AG09319 (cell line): ENCODE measurements at regions not wholly inside any gene's neighbourhood (a gene's known extent, or its start where the extent isn't known, plus 50 kb on each side); places are given as distances from the start of the nearest gene placed in this dataset.
"Not testable (repeated sequence)": the region's sequence is repeated elsewhere in the genome, so short reads cannot be mapped to it uniquely, and the experiment has no call there.

Source experiments
- DNase-seq: peaks from one replicate; pipeline ENCODE4 v3.0.0-alpha.2; 2010; ENCODE audit warnings: low read depth; ENCODE audit errors: extremely low read depth
- TF ChIP-seq, protein P1 (sequence below): IDR thresholded peaks from 2 replicates; pipeline ENCODE4 v1.5.1; 2011; ENCODE audit warnings: low read depth, mild to moderate bottlenecking, inconsistent platforms, low read length, moderate library complexity

DNA sequence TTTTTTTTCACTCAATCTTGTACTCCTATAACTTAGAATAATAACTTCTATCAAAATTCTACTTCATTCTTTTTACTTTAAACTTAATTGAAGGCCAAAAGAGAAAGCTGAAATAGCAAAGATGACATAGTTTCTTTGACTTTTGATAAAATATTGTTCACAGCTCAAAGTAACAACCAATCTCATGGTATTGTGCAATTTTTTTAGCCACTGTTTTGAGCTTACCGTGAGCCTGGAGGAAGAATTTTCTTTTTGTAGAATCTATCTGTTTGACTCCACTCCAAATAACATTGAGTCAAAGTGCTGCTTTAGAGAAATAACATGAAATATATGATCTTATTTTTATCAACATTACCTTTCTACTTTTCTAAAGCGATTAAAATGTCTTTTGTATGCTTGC is 903.9 kb upstream of the FOXG1 start:
- no peak for DNase-seq
- TF ChIP-seq, protein P1, sequence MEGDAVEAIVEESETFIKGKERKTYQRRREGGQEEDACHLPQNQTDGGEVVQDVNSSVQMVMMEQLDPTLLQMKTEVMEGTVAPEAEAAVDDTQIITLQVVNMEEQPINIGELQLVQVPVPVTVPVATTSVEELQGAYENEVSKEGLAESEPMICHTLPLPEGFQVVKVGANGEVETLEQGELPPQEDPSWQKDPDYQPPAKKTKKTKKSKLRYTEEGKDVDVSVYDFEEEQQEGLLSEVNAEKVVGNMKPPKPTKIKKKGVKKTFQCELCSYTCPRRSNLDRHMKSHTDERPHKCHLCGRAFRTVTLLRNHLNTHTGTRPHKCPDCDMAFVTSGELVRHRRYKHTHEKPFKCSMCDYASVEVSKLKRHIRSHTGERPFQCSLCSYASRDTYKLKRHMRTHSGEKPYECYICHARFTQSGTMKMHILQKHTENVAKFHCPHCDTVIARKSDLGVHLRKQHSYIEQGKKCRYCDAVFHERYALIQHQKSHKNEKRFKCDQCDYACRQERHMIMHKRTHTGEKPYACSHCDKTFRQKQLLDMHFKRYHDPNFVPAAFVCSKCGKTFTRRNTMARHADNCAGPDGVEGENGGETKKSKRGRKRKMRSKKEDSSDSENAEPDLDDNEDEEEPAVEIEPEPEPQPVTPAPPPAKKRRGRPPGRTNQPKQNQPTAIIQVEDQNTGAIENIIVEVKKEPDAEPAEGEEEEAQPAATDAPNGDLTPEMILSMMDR: no peak

DNA sequence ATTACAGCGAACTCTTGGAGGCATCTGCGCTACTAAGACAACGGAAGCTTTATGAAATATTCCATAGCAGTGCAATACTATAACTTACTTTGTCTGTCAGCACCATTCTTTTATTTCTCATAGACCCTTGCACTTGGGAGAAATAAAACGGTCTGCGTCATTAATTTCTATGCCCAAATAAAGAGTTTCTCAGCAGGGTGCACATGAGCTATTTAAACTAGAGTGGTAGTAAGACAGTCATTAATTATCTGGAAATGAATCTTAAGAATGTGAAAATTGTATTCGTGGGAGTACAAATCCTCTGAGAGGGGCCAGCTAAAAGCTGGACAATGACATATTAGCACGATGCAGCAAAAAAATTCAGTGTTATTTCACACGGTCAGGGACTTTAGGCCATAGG is 903.4 kb upstream of the FOXG1 start:
- TF ChIP-seq, protein P1: no peak

DNA sequence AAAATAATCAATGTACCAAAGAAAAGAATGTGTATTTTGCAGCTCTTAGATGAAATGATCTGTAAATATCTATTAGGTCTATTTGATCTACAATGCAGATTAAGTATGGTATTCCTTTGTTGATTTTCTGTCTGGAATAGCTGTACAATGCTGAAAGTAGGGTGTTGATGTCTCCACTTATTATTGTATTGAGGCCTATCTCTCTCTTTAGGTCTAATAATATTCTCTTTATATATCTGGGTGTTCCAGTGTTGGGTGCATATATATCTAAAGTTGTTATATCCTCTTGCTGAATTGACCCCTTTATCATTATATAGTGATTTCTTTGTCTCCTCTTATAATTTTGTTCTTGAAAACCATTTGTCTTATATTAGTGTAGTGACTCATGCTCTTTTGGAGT is 885.5 kb upstream of the FOXG1 start:
- TF ChIP-seq, protein P1: no peak

More for the DNA sequence above, 903.4 kb upstream of the FOXG1 start:
- no peak for DNase-seq

DNA sequence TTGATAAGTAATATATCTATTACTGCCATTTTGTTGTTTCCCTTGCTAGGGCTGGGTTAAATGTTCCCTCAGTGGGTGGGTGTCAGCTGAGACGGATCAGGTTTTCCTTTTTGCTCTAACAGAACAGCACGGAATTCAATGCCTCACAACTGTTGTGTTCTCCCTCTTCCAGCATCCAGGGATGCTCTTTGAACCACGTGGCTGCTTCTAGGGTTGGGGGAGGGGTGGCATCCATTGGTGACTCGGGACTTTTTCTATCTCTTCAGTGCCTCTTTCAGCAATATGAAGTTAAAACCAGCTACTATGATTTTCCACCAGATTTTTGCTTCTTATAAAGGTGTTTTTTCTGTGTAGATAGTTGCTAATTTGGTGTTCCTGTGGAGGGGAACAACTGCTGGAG is 884.9 kb upstream of the FOXG1 start:
- TF ChIP-seq, protein P1: no peak
- DNase-seq: no peak

More for the DNA sequence above, 885.5 kb upstream of the FOXG1 start:
- no peak for DNase-seq

DNA sequence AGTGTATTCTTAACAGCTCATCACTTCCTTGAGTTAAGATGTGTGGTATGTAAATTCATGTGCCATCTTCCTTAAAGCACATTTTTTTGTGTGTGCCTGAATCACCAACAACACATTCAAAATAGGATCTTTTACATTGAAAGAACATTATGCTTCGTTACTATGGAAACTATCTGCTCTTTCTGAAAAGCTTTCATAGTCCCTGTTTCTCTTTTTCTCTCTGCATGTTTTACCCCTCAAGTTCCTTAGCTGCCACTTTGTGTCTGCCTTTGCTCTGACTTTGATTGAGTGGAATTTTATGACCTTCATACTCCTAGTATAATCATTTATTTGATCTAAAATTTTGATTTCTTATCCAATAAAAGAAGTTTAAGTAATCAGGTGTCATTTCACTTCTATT is 880.3 kb upstream of the FOXG1 start:
- TF ChIP-seq, protein P1: no peak
- no peak for DNase-seq

DNA sequence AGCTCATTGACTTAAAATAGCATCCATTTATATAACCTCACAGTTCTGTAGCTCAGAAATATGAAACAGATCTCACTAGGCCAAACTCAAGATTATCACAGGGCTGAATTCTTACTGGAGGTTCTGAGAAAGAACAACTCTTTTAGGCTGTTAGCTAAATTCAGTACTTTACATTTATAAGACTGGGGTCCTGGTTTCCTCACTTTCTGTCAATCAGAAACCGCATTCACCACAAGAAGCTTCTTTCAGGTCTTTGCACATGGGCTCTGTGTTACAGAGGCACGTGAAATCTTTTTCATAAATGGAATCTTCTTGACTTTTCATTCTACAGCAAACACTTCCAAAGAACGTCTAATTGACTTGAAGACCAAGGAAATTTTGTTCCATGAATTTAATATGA is 876.3 kb upstream of the FOXG1 start:
- TF ChIP-seq, protein P1: no peak
- DNase-seq: no peak

DNA sequence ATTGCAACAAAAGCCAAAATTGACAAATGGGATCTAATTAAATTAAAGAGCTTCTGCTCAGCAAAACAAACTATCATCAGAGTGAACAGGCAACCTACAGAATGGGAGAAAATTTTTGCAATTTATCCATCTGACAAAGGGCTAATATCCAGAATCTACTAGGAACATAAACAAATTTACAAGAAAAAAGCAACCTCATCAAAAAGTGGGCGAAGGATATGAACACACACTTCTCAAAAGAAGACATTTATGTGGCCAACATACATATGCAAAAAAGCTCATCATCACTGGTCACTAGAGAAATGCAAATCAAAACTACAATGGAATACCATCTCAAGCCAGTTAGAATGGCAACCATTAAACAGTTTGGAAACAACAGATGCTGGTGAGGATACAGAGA is 858.1 kb upstream of the FOXG1 start:
- not testable (repeated sequence) for DNase-seq

DNA sequence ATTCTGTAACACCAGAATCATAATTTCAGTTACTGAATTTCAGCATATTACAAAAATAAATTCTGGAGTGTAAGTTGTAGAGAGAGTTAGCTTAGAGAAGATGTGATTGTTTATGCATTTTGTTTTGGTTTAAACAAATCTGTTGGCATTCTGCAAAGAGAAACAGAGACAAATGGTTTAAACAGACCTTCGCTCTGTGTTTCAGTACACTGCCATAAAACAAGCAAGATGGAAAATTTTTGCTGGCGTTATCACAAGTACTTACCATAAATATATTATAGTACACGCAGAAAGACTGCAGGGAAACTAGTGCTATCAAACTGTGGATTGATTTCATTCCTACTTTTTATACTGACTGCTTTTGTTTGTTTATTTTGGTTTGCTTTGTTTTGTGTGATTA is 850.3 kb upstream of the FOXG1 start:
- TF ChIP-seq, protein P1: no peak
- DNase-seq: no peak
